PC-9 (cell line): ENCODE measurements at regions not wholly inside any gene's neighbourhood (a gene's known extent, or its start where the extent isn't known, plus 50 kb on each side); places are given as distances from the start of the nearest gene placed in this dataset.

ENCODE experiments used
- CTCF ChIP-seq: fragments of 200-600 bp; sonication (generic); conservative IDR thresholded peaks from 2 replicates; pipeline ENCODE4 v1.6.1; 2017; ENCODE audit warnings: mixed run types, antibody characterized with exemption, mild to moderate bottlenecking, moderate library complexity
- EZH2 ChIP-seq: fragments of 200-600 bp; sonication (generic); IDR thresholded peaks from 2 replicates; pipeline ENCODE4 v1.8.0; 2017; ENCODE audit warnings: antibody characterized with exemption, low read depth

GRCh38 chr6:103729658-103730057 is 1130.1 kb downstream of the HACE1 start:
- TF ChIP-seq EZH2 (no peak), CTCF (no peak)
